Stromal cell of bone marrow (primary cell): ENCODE measurements at regions not wholly inside any gene's neighbourhood (a gene's known extent, or its start where the extent isn't known, plus 50 kb on each side); places are given as distances from the start of the nearest gene placed in this dataset.

Experiments
- DNase-seq: peaks from one replicate; pipeline ENCODE4 v3.0.0-alpha.2; 2012; ENCODE audit warnings: low read depth

GRCh38 chr11:70725739-70726138 is 327.4 kb downstream of the CTTN start:
- no peak for DNase-seq

DNA sequence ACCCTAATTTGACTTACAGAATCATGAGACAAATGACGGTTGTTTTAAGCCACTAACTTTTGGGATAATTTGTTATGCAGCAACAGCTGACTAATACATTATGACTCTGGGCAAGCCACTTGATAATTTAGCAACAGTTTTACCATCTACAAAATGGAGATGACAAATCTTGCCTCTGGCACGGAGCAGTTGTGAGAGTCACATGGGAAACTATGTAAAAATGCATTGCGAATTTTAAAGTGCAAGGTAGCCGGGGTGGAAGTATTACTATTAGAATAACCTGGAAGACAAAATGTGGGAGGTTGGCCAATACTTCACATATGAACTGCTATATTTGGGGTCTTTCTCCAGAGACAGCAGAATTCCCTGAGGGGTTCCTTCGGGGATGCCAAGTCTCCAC is 328.7 kb downstream of the CTTN start:
- no peak for DNase-seq

DNA sequence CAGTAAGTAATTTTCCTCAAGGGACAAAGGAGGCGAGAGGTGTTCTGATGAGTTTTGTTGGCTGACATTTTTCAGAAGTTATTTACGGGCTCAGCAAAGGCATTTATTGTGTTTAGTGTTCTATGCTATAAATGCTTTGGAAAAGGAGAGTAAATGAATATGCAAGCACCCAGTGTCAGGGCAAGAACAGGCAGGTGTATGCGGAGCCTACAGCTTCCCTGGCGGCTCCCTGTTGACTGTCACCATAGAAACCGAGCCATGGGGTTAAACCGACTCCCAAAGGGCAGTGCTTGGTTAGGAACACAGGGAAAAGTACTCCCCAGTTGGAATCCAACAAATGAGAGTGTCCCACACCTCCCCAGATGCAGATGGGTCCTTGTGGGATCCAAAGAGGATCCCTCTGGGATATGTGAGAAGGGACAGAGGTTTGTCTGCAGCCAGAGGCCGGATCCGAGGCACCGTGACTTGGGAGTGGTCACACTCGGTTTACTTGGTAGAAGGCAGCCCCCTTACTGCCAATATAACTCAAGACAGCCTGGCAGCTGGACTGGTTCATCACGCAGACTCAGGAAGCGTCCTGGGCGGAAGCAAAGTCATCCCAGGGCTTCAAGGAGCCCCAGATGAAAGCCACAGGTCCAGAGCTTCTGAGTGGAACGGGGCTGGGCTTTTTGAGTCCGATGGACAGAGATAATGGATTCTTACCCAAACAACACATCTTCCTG is 329.7 kb downstream of the CTTN start:
- no peak for DNase-seq

DNA sequence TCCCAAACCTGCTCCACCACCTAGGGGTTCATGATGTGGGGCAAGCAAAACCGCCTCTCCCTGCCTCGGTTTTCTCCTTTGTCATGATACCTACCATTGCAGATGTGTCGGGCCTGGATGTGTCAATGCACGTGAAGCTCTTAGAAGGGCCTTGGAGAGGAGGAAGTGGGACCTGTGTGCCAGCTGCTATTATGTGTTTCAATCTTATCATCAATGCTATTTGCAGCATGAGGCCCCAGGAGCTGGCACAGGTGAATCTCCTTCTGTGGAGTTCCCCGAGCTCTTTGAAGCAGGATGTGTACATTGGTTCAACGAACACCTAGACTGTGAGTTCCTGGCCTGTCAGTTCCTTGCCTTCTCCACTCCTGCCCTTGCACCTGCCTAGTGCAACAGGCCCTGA is 331.6 kb downstream of the CTTN start:
- no peak for DNase-seq

- DNase-seq: no peak
These were observed 332.1 kb downstream of the CTTN start for GRCh38 chr11:70730411-70730810.

DNA sequence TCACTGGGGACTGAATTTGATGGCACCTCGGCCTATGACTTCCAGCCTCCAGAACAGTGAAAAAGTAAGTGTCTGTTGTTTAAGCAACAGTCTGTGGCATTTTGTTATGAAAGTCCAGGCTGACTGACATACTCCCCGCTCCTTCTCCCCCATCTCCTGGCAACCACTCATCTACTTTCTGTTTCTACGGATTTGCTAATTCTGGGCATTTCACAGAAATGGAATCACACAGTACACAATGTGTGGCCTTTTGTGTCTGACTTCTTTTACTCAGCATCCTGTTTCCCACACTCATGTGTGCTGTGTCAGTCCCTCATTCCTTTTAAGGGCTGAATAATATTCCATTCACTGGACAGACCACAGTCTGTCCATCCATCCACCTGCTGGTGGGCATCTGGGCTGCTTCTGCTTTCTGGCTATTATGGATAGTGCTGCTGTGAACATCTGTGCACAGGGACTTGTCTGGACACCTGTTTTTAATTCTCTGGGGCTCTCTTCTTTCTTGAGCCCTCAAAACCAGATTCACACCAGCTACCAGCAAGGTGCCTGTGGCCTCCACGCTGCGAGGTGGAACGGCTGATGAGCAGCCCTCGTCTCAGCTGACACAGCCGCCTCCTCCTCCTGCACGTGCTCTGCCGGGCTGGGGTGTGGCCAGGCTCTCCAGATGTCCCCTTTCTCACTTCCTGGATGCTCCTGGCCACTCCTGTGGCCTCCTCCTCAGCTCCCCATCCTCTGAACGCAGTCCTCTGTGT is 333.1 kb downstream of the CTTN start:
- no peak for DNase-seq

GRCh38 chr11:70732023-70732880 is 333.9 kb downstream of the CTTN start:
- DNase-seq: no peak

- no peak for DNase-seq
These were observed 334.5 kb downstream of the CTTN start for GRCh38 chr11:70732881-70733196.

- DNase-seq: no peak
These were observed 335.3 kb downstream of the CTTN start for GRCh38 chr11:70733327-70734325.

DNA sequence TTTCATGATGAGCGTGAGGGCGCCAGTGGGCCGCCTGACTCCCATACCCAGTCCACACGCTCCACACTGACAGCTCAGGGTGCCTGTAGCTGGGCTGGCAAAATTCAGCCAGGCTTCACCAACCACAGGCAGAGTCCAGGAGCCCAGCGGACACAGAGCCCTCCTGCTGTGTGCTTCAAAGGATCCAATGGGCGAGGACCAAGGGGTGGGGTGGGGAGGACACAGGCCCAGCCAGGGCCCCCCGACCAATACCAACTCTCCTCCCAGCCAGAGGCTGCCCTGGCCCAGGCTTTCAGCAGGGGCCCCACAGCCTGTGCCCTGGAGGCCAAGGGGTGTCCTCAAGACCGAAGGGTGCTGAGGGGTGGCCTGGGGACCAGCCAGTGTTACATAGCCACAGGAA is 336.1 kb downstream of the CTTN start:
- no peak for DNase-seq

- no peak for DNase-seq
These were observed 336.6 kb downstream of the CTTN start for GRCh38 chr11:70734911-70735310.

- no peak for DNase-seq
These were observed 337.6 kb downstream of the CTTN start for GRCh38 chr11:70735976-70736375.

GRCh38 chr11:70736461-70736860 is 338.1 kb downstream of the CTTN start:
- DNase-seq: no peak

- no peak for DNase-seq
These were observed 338.8 kb downstream of the CTTN start for GRCh38 chr11:70736937-70737640.

- no peak for DNase-seq
These were observed 339.7 kb downstream of the CTTN start for GRCh38 chr11:70737816-70738630.

DNA sequence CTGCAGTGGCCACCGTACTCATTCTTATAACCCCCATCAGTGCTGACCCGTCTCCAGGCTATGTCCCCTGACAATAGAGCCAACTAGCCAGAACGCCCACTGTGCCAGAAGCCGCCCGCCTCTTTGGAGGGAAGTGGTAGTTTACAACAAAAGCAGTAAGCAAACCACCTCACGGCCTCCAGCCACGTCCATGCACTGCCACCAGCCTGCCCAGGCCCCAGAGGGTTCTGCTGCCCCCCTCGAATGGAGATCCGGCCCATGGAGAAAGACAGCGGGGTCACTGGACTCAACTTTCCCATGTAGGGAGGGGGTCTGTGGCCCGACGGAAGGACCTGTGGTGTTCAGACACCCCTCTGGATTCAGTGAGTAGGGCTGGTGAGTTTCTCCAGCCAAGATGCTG is 340.3 kb downstream of the CTTN start:
- DNase-seq: no peak

GRCh38 chr11:70739091-70739490 is 340.8 kb downstream of the CTTN start:
- no peak for DNase-seq

- DNase-seq: no peak
These were observed 341.6 kb downstream of the CTTN start for GRCh38 chr11:70739811-70740487.

DNA sequence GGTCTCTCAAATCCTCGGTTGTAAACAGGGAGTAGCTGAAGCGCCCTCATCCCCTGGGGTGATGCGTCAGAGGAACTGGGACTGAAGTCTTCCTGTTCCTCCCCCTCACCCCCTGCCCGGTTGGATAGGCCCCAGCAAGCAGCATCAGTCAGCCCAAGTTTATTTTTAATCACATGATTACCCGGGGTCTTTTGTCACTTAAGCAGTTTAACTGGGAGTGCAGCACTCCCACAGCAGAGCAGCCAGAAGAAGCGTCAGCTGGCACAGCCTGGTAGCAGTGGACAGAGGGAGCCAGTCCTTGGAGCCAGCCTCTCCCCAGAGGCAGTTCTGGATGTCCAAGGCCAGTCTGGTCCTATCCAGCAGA is 342.1 kb downstream of the CTTN start:
- no peak for DNase-seq

GRCh38 chr11:70741085-70741484 is 342.8 kb downstream of the CTTN start:
- DNase-seq: no peak
